GM12878 (cell line): ENCODE measurements at regions not wholly inside any gene's neighbourhood (a gene's known extent, or its start where the extent isn't known, plus 50 kb on each side); places are given as distances from the start of the nearest gene placed in this dataset.

Experiments used
- ATAC-seq: fragments of 200-7000 bp; cut with Tn5 transposase; 3 replicates; pipeline ENCODE4 v1.9.1; 2020; ENCODE audit warnings: mild to moderate bottlenecking, moderate library complexity
- BruUV-seq: library from RNA; stranded (reverse); fragments of 400-500 nt; replicated peaks from 2 replicates; lab custom pipeline; 2021; lab: Mats Ljungman, UMichigan
- CTCF ChIA-PET: fragments of 300-600 bp; sonication (Branson Sonifier 250); formaldehyde crosslinking; extraction: SDS; loops from one replicate; lab custom pipeline; 2021; ENCODE audit warnings: inconsistent platforms; lab: Yijun Ruan, JAX
- POLR2A ChIA-PET: fragments of 350-600 bp; formaldehyde crosslinking; extraction: SDS; loops from one replicate; lab custom pipeline; 2021; ENCODE audit warnings: inconsistent platforms; lab: Charles Lee
- RAD21 ChIA-PET: fragments of 300-600 bp; sonication (Branson Sonifier 250); formaldehyde crosslinking; loops from one replicate; lab custom pipeline; 2023; ENCODE audit warnings: antibody characterized with exemption; ENCODE audit not compliant: unreplicated experiment; lab: Charles Lee
- SMC1A ChIA-PET: fragments of 300-600 bp; sonication (Branson Sonifier 250); formaldehyde crosslinking; loops from one replicate; lab custom pipeline; 2023; ENCODE audit not compliant: unreplicated experiment, uncharacterized antibody; lab: Charles Lee
- DNase-seq: peaks from one replicate; pipeline ENCODE4 v3.0.0-alpha.2; 2011; ENCODE audit warnings: low read depth, low spot score
- FAIRE-seq: peaks from 3 replicates; lab custom pipeline; 2011; peaks lifted over from hg19 to GRCh38; lab: Jason Lieb, UNC
- H2AFZ ChIP-seq: 2 replicates; pipeline ENCODE4 v1.6.0; 2011; ENCODE audit warnings: low read depth, low read length, control low read depth; ENCODE audit not compliant: control insufficient read depth
- H3K27ac ChIP-seq: 2 replicates; pipeline ENCODE4 v1.5.1; 2011; ENCODE audit warnings: control low read depth; ENCODE audit not compliant: control insufficient read depth, insufficient read depth
- H3K27me3 ChIP-seq, 2 experiments: replicated peaks in 1 of 2; 2 replicates each; pipeline versions ENCODE4 v1.6.0 to v1.6.1; 2011; ENCODE audit warnings: low read length in 1 of 2; ENCODE audit not compliant: control insufficient read depth in 2 of 2, insufficient read depth in 2 of 2
- H3K36me3 ChIP-seq, 2 experiments: 2 replicates each; pipeline ENCODE4 v1.5.1; 2011; ENCODE audit warnings: low read length in 1 of 2; ENCODE audit not compliant: control insufficient read depth in 2 of 2, insufficient read depth in 2 of 2
- H3K4me1 ChIP-seq: 2 replicates; pipeline ENCODE4 v1.6.1; 2011; ENCODE audit warnings: mild to moderate bottlenecking, low read length, moderate library complexity, mixed read lengths; ENCODE audit not compliant: control insufficient read depth, insufficient read depth
- H3K4me2 ChIP-seq: 2 replicates; pipeline ENCODE4 v1.6.0; 2011; ENCODE audit warnings: control low read depth; ENCODE audit not compliant: control insufficient read depth, insufficient read depth
- H3K4me3 ChIP-seq: fragments of 200-600 bp; sonication (generic); 2 replicates; pipeline ENCODE4 v1.5.1; 2016
- H3K79me2 ChIP-seq: 2 replicates; pipeline ENCODE4 v1.6.0; 2011; ENCODE audit warnings: low read length; ENCODE audit not compliant: control insufficient read depth, insufficient read depth
- H3K9ac ChIP-seq: 2 replicates; pipeline ENCODE4 v1.8.0; 2011; ENCODE audit warnings: low read length, control low read depth, mixed read lengths; ENCODE audit not compliant: control insufficient read depth, insufficient read depth
- H3K9me3 ChIP-seq: replicated peaks from 3 replicates; pipeline ENCODE4 v1.5.1; 2011; ENCODE audit warnings: mild to moderate bottlenecking, low read length; ENCODE audit not compliant: control insufficient read depth, insufficient read depth
- H4K20me1 ChIP-seq: 2 replicates; pipeline ENCODE4 v1.6.0; 2011; ENCODE audit not compliant: control insufficient read depth, insufficient read depth
- BCLAF1 ChIP-seq: fragments of 450-650 bp; IDR thresholded peaks from 2 replicates; pipeline ENCODE4 v1.6.1; 2017; ENCODE audit warnings: antibody characterized with exemption, mild to moderate bottlenecking, moderate library complexity
- E4F1 ChIP-seq: fragments of 450-650 bp; IDR thresholded peaks from 2 replicates; pipeline ENCODE4 v1.6.1; 2018; ENCODE audit warnings: borderline replicate concordance, mild to moderate bottlenecking; ENCODE audit not compliant: partially characterized antibody
- FOS ChIP-seq: IDR thresholded peaks from 3 replicates; pipeline ENCODE4 v1.6.1; 2011; ENCODE audit warnings: borderline replicate concordance; ENCODE audit not compliant: insufficient read length; ENCODE audit errors: extremely low read depth
- MYC ChIP-seq: IDR thresholded peaks from 2 replicates; pipeline ENCODE4 v1.6.1; 2011; ENCODE audit warnings: mild to moderate bottlenecking, low read length, moderate library complexity, inconsistent platforms; ENCODE audit not compliant: insufficient read depth, insufficient replicate concordance, insufficient read length, severe bottlenecking
- NRF1 ChIP-seq: conservative IDR thresholded peaks from 2 replicates; pipeline ENCODE4 v1.6.1; 2011; ENCODE audit warnings: mild to moderate bottlenecking, low read depth, low read length, improper control_type of control experiment
- RAD51 ChIP-seq: fragments of 450-650 bp; IDR thresholded peaks from 2 replicates; pipeline ENCODE4 v1.6.1; 2016; ENCODE audit warnings: moderate library complexity, mild to moderate bottlenecking, inconsistent platforms
- RCOR1 ChIP-seq: conservative IDR thresholded peaks from 2 replicates; pipeline ENCODE4 v1.6.1; 2012; ENCODE audit warnings: low read depth, low read length, improper control_type of control experiment
- ZNF622 ChIP-seq: fragments of 450-650 bp; IDR thresholded peaks from 2 replicates; pipeline ENCODE4 v1.6.1; 2017; ENCODE audit warnings: mild to moderate bottlenecking, inconsistent platforms
- WGBS: methylation state at CpG from one replicate; pipeline ENCODE4 v1.1.6; 2016; ENCODE audit warnings: low lambda C conversion rate; ENCODE audit not compliant: insufficient replicate concordance, insufficient coverage; ENCODE audit errors: missing lambda C conversion rate; 5-methylcytosine and 5-hydroxymethylcytosine counted together
- in situ Hi-C: fragments of 300-500 bp; cut with MboI; formaldehyde crosslinking; loops from 9 replicates; pipeline ENCODE4 v1.14.3; 2018; ENCODE audit warnings: mixed read lengths
- intact Hi-C: fragments of 100-400 bp; cut with micrococcal nuclease; formaldehyde crosslinking; loops from one replicate; pipeline ENCODE4 v1.14.2; 2022; ENCODE audit not compliant: unreplicated experiment
- TF ChIP-seq, protein P1 (sequence below): fragments of 450-650 bp; formaldehyde crosslinking; IDR thresholded peaks from 2 replicates; pipeline ENCODE4 v1.4.0; 2020; ENCODE audit warnings: mild to moderate bottlenecking, moderate library complexity

DNA sequence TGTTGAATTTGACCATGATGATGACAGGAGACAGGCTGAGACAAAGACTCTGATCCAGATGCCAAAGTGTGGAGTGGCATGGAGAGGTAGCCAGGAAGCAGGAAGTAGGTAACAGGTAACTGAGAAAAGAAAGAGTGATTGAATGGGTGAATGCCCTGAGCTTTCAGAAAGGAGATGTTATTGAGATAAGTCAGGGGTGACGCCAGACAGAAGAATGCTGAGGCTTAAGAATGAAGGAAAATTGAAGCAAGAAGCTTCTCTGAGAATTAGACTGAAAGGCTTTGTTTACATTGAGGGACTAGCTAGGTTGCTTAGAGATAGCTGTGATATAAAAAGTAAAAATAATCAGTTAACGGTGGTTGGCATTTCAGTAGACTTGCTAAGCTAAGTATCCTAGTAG, 165.7 kb downstream of the PSAT1 start:
- TF ChIP-seq RCOR1 (no peak), MYC (no peak), ZNF622 (no peak), RAD51 (no peak), FOS (no peak), E4F1 (no peak), NRF1 (no peak), BCLAF1 (no peak)
- TF ChIP-seq, protein P1, sequence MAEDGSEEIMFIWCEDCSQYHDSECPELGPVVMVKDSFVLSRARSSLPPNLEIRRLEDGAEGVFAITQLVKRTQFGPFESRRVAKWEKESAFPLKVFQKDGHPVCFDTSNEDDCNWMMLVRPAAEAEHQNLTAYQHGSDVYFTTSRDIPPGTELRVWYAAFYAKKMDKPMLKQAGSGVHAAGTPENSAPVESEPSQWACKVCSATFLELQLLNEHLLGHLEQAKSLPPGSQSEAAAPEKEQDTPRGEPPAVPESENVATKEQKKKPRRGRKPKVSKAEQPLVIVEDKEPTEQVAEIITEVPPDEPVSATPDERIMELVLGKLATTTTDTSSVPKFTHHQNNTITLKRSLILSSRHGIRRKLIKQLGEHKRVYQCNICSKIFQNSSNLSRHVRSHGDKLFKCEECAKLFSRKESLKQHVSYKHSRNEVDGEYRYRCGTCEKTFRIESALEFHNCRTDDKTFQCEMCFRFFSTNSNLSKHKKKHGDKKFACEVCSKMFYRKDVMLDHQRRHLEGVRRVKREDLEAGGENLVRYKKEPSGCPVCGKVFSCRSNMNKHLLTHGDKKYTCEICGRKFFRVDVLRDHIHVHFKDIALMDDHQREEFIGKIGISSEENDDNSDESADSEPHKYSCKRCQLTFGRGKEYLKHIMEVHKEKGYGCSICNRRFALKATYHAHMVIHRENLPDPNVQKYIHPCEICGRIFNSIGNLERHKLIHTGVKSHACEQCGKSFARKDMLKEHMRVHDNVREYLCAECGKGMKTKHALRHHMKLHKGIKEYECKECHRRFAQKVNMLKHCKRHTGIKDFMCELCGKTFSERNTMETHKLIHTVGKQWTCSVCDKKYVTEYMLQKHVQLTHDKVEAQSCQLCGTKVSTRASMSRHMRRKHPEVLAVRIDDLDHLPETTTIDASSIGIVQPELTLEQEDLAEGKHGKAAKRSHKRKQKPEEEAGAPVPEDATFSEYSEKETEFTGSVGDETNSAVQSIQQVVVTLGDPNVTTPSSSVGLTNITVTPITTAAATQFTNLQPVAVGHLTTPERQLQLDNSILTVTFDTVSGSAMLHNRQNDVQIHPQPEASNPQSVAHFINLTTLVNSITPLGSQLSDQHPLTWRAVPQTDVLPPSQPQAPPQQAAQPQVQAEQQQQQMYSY (CRISPR knock-in tag) = no peak
- TF ChIP-seq, all 136 proteins: peak for 0
- Histone ChIP-seq H2AFZ (no peak overlapping the region), H3K27me3 (no peaks in the 10 kb centered on the region), H3K9ac (no peak overlapping the region), H3K4me1 (no peaks in the 10 kb centered on the region), H3K27ac (no peak overlapping the region), H3K79me2 (no peaks in the 10 kb centered on the region), H3K4me2 (no peak overlapping the region), H3K9me3 (no peaks in the 10 kb centered on the region), H3K4me3 (no peak overlapping the region), H3K36me3 (no peaks in the 10 kb centered on the region), H4K20me1 (no peaks in the 10 kb centered on the region)
- WGBS = 55% methylated on average over 2 of the region's 2 CpGs
- no peak for DNase-seq
- in situ Hi-C loops = no loop called here
- no TSS peak for BruUV-seq
- ChIA-PET CTCF (no interaction called here), RAD21 (no interaction called here), POLR2A (no interaction called here), SMC1A (no interaction called here)
- no peak for FAIRE-seq
- ATAC-seq = no peak
- intact Hi-C loops = no loop called here
